PC-9 (cell line): ENCODE measurements at regions not wholly inside any gene's neighbourhood (a gene's known extent, or its start where the extent isn't known, plus 50 kb on each side); places are given as distances from the start of the nearest gene placed in this dataset.

Experiments used
- EZH2 ChIP-seq: fragments of 200-600 bp; sonication (generic); IDR thresholded peaks from 2 replicates; pipeline ENCODE4 v1.8.0; 2017; ENCODE audit warnings: antibody characterized with exemption, low read depth
- TF ChIP-seq, protein P1 (sequence below): fragments of 200-600 bp; sonication (generic); conservative IDR thresholded peaks from 2 replicates; pipeline ENCODE4 v1.6.1; 2017; ENCODE audit warnings: mixed run types, antibody characterized with exemption, mild to moderate bottlenecking, moderate library complexity

DNA sequence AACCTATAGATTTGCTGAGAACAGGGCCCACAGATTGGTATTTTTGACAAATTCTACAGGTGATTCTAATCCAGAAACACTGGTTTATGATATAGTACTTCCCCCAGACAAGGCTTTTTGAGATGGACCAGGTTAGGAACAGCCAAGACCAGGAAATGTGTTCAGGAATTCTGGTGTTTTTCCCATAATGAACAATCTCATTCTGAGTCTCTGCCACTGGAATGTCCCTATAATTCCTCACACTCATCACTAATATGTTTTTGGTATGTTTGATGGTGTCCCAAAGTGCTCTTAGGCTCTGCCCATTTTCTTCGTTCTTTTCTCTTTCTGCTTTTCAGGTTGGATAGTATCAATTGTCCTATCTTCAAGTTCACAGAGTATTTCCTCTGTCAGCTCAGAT, 107.2 kb upstream of the IGFBP3 start:
- TF ChIP-seq, protein P1, sequence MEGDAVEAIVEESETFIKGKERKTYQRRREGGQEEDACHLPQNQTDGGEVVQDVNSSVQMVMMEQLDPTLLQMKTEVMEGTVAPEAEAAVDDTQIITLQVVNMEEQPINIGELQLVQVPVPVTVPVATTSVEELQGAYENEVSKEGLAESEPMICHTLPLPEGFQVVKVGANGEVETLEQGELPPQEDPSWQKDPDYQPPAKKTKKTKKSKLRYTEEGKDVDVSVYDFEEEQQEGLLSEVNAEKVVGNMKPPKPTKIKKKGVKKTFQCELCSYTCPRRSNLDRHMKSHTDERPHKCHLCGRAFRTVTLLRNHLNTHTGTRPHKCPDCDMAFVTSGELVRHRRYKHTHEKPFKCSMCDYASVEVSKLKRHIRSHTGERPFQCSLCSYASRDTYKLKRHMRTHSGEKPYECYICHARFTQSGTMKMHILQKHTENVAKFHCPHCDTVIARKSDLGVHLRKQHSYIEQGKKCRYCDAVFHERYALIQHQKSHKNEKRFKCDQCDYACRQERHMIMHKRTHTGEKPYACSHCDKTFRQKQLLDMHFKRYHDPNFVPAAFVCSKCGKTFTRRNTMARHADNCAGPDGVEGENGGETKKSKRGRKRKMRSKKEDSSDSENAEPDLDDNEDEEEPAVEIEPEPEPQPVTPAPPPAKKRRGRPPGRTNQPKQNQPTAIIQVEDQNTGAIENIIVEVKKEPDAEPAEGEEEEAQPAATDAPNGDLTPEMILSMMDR, result no peak
- no peak for TF ChIP-seq EZH2
